ENCODE measurements at regions not wholly inside any gene's neighbourhood (a gene's known extent, or its start where the extent isn't known, plus 50 kb on each side); places are given as distances from the start of the nearest gene placed in this dataset.

GRCh38 chr5:75985077-75985476, 98.1 kb upstream of the SV2C start:
- TF ChIP-seq, protein P1, sequence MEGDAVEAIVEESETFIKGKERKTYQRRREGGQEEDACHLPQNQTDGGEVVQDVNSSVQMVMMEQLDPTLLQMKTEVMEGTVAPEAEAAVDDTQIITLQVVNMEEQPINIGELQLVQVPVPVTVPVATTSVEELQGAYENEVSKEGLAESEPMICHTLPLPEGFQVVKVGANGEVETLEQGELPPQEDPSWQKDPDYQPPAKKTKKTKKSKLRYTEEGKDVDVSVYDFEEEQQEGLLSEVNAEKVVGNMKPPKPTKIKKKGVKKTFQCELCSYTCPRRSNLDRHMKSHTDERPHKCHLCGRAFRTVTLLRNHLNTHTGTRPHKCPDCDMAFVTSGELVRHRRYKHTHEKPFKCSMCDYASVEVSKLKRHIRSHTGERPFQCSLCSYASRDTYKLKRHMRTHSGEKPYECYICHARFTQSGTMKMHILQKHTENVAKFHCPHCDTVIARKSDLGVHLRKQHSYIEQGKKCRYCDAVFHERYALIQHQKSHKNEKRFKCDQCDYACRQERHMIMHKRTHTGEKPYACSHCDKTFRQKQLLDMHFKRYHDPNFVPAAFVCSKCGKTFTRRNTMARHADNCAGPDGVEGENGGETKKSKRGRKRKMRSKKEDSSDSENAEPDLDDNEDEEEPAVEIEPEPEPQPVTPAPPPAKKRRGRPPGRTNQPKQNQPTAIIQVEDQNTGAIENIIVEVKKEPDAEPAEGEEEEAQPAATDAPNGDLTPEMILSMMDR (IDR thresholded peaks at IDR 0.05; ENCODE audit: insufficient read depth, low read depth, low read length): no peak
- no peak for TF ChIP-seq EZH2 (IDR thresholded peaks at IDR 0.05; ENCODE audit: insufficient read depth, low read length)
